HCT116 (cell line): ENCODE measurements at regions not wholly inside any gene's neighbourhood (a gene's known extent, or its start where the extent isn't known, plus 50 kb on each side); places are given as distances from the start of the nearest gene placed in this dataset.

Experiments
- ATAC-seq: fragments of 200-7000 bp; cut with Tn5 transposase; 2 replicates; pipeline ENCODE4 v1.9.1; 2020; ENCODE audit warnings: mild to moderate bottlenecking, moderate library complexity
- BruUV-seq: library from RNA; stranded (reverse); fragments of 400-500 nt; replicated peaks from 2 replicates; lab custom pipeline; 2021; lab: Mats Ljungman, UMichigan
- CTCF ChIA-PET: fragments of 300-600 bp; sonication (Branson Sonifier 250); formaldehyde crosslinking; loops from one replicate; lab custom pipeline; 2021; ENCODE audit warnings: antibody characterized with exemption; lab: Charles Lee
- POLR2A ChIA-PET: fragments of 300-600, 350-600 bp; sonication (Branson Sonifier 250); formaldehyde crosslinking; loops from one replicate; lab custom pipeline; 2021; ENCODE audit warnings: antibody characterized with exemption; lab: Charles Lee
- RAD21 ChIA-PET, 2 experiments: fragments of 300-600 bp; sonication (Branson Sonifier 250); formaldehyde crosslinking; loops; one replicate each; lab custom pipeline; 2023; ENCODE audit warnings: low total read pairs in 2 of 2; ENCODE audit not compliant: uncharacterized antibody in 2 of 2, unreplicated experiment in 2 of 2, low non-redundant PET in 1 of 2; lab: Charles Lee
- DNase-seq: peaks from one replicate; pipeline ENCODE4 v3.0.0-alpha.2; 2010; ENCODE audit warnings: low read depth, low spot score
- H2AFZ ChIP-seq: fragments of 200-600 bp; shearing (Covaris generic), sonication (generic); 2 replicates; pipeline ENCODE4 v1.6.1; 2017; ENCODE audit warnings: low read depth, mixed run types, mixed read lengths, antibody characterized with exemption, low read length; ENCODE audit not compliant: poor library complexity, severe bottlenecking
- H3K27ac ChIP-seq: 2 replicates; pipeline ENCODE4 v1.5.1; 2012; ENCODE audit warnings: low read depth, low read length
- H3K27me3 ChIP-seq: fragments of 200-600 bp; sonication (generic); 2 replicates; pipeline ENCODE4 v1.6.1; 2016; ENCODE audit warnings: mixed run types, low read length, mixed read lengths; ENCODE audit not compliant: insufficient read depth
- H3K36me3 ChIP-seq, 2 experiments: fragments of 200-500 bp in 1 of 2; fragments of 200-600 bp in 1 of 2; sonication (Bioruptor generic) in 1 of 2; sonication (generic) in 1 of 2; 2 replicates each; pipeline versions ENCODE4 v1.5.1 to v1.6.1; 2014 to 2016; ENCODE audit warnings: low read length in 2 of 2, inconsistent platforms in 1 of 2, mixed read lengths in 1 of 2, mixed run types in 1 of 2; ENCODE audit not compliant: insufficient read depth in 2 of 2, control insufficient read depth in 1 of 2
- H3K4me1 ChIP-seq, 2 experiments: fragments of 200-600 bp in 1 of 2; sonication (generic) in 1 of 2; 2 replicates each; pipeline versions ENCODE4 v1.5.1 to v1.6.1; 2012 to 2017; ENCODE audit warnings: low read length in 2 of 2, inconsistent platforms in 1 of 2, mild to moderate bottlenecking in 1 of 2, mixed read lengths in 1 of 2, mixed run types in 1 of 2, moderate library complexity in 1 of 2; ENCODE audit not compliant: insufficient read depth in 2 of 2, control insufficient read depth in 1 of 2
- H3K4me2 ChIP-seq: fragments of 200-600 bp; sonication (generic); 2 replicates; pipeline ENCODE4 v1.6.1; 2017; ENCODE audit warnings: mixed run types, low read length, mixed read lengths
- H3K4me3 ChIP-seq, 2 experiments: fragments of 200-600 bp in 1 of 2; sonication (generic) in 1 of 2; replicated peaks in 1 of 2; 2 replicates each; pipeline ENCODE4 v1.5.1; 2011 to 2016; ENCODE audit warnings: low read length in 2 of 2, control low read depth in 1 of 2, low read depth in 1 of 2, mild to moderate bottlenecking in 1 of 2, mixed read lengths in 1 of 2, mixed run types in 1 of 2
- H3K79me2 ChIP-seq: fragments of 200-600 bp; sonication (generic); 2 replicates; pipeline ENCODE4 v1.6.1; 2017; ENCODE audit warnings: mild to moderate bottlenecking, mixed run types, low read length, moderate library complexity, mixed read lengths; ENCODE audit not compliant: insufficient read depth
- H3K9ac ChIP-seq: fragments of 200-600 bp; sonication (generic); 2 replicates; pipeline ENCODE4 v1.6.1; 2016; ENCODE audit warnings: low read length, mixed read lengths
- H3K9me2 ChIP-seq: fragments of 200-600 bp; sonication (generic), shearing (Covaris generic); 2 replicates; pipeline ENCODE4 v1.6.1; 2017; ENCODE audit warnings: mixed run types, mild to moderate bottlenecking, moderate library complexity; ENCODE audit not compliant: insufficient read depth
- H3K9me3 ChIP-seq, 2 experiments: fragments of 200-500 bp in 1 of 2; fragments of 200-600 bp in 1 of 2; sonication (Bioruptor generic) in 1 of 2; sonication (generic) in 1 of 2; 2 replicates each; pipeline ENCODE4 v1.6.1; 2014 to 2017; ENCODE audit warnings: low read length in 2 of 2, mixed read lengths in 2 of 2, inconsistent platforms in 1 of 2, low read depth in 1 of 2, mild to moderate bottlenecking in 1 of 2, mixed run types in 1 of 2, moderate library complexity in 1 of 2; ENCODE audit not compliant: control insufficient read depth in 1 of 2, insufficient read depth in 1 of 2
- H4K20me1 ChIP-seq: fragments of 200-600 bp; sonication (generic), shearing (Covaris generic); 2 replicates; pipeline ENCODE4 v1.6.1; 2017; ENCODE audit warnings: mixed run types, mild to moderate bottlenecking, moderate library complexity; ENCODE audit not compliant: insufficient read depth
- EGR1 ChIP-seq: IDR thresholded peaks from 2 replicates; pipeline ENCODE4 v1.6.1; 2012; ENCODE audit warnings: low read depth
- EZH2 ChIP-seq: fragments of 200-600 bp; sonication (generic); IDR thresholded peaks from 2 replicates; pipeline ENCODE4 v1.6.1; 2017; ENCODE audit warnings: antibody characterized with exemption, mixed run types
- EZH2phosphoT487 ChIP-seq: fragments of 200-600 bp; IDR thresholded peaks from 2 replicates; pipeline ENCODE4 v1.6.1; 2018; ENCODE audit warnings: antibody characterized with exemption, borderline replicate concordance
- JUND ChIP-seq: IDR thresholded peaks from 2 replicates; pipeline ENCODE4 v1.6.1; 2012
- MAX ChIP-seq: IDR thresholded peaks from 2 replicates; pipeline ENCODE4 v1.6.1; 2012
- POLR2AphosphoS5 ChIP-seq: IDR thresholded peaks from 2 replicates; pipeline ENCODE4 v1.6.1; 2011; ENCODE audit warnings: mild to moderate bottlenecking, low read depth, low read length, moderate library complexity
- RAD21 ChIP-seq: IDR thresholded peaks from 2 replicates; pipeline ENCODE4 v1.6.1; 2012; ENCODE audit warnings: low read depth, mild to moderate bottlenecking
- SRF ChIP-seq: IDR thresholded peaks from 2 replicates; pipeline ENCODE4 v1.6.1; 2012; ENCODE audit warnings: low read depth
- TCF7L2 ChIP-seq: IDR thresholded peaks from 2 replicates; pipeline ENCODE4 v1.7.0; 2011; ENCODE audit warnings: borderline replicate concordance, inconsistent platforms; ENCODE audit not compliant: insufficient read depth, insufficient read length; ENCODE audit errors: extremely low read depth
- ZNF274 ChIP-seq: fragments of 200-500 bp; sonication (Bioruptor generic); IDR thresholded peaks from 2 replicates; pipeline ENCODE4 v1.6.1; 2014; ENCODE audit warnings: mild to moderate bottlenecking, low read depth, low read length, inconsistent platforms
- intact Hi-C: fragments of 100-400 bp; cut with micrococcal nuclease; formaldehyde crosslinking; loops from 2 replicates; pipeline ENCODE4 v1.10.0; 2022
- TF ChIP-seq, protein P1 (sequence below): IDR thresholded peaks from 2 replicates; pipeline ENCODE4 v1.6.1; 2012
- TF ChIP-seq, protein P2 (sequence below): IDR thresholded peaks from 2 replicates; pipeline ENCODE4 v1.6.1; 2012; ENCODE audit warnings: low read depth

GRCh38 chr18:75538727-75539126 lies 111.2 kb upstream of the SMIM21 start (continued):
- TF ChIP-seq EGR1 (no peak), ZNF274 (no peak), SRF (no peak), MAX (no peak), POLR2AphosphoS5 (no peak), EZH2phosphoT487 (no peak), EZH2 (no peak)
- TF ChIP-seq, protein P1, sequence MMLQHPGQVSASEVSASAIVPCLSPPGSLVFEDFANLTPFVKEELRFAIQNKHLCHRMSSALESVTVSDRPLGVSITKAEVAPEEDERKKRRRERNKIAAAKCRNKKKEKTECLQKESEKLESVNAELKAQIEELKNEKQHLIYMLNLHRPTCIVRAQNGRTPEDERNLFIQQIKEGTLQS = no peak

- BruUV-seq = no TSS peak
- ChIA-PET RAD21 (no interaction called here), CTCF (no interaction called here), POLR2A (no interaction called here)
- no peaks in the 10 kb centered on the region for H3K79me2 ChIP-seq
- H4K20me1 ChIP-seq = no peaks in the 10 kb centered on the region
- no peak overlapping the region for H3K9ac ChIP-seq
- TF ChIP-seq RAD21 = no peak
- H2AFZ ChIP-seq = no peak overlapping the region
- H3K4me3 ChIP-seq = no peak overlapping the region
- no peaks in the 10 kb centered on the region for H3K36me3 ChIP-seq
- no peak overlapping the region for H3K27ac ChIP-seq
- H3K27me3 ChIP-seq = no peaks in the 10 kb centered on the region
- DNase-seq (no peak), ATAC-seq (no peak)
- intact Hi-C loops = no loop called here
- H3K9me3 ChIP-seq = no peaks in the 10 kb centered on the region
- no peak overlapping the region for H3K4me2 ChIP-seq
- no peaks in the 10 kb centered on the region for H3K4me1 ChIP-seq
- no peaks in the 10 kb centered on the region for H3K9me2 ChIP-seq
Measured at GRCh38 chr18:75533950-75534349, 106.4 kb upstream of the SMIM21 start.

DNA sequence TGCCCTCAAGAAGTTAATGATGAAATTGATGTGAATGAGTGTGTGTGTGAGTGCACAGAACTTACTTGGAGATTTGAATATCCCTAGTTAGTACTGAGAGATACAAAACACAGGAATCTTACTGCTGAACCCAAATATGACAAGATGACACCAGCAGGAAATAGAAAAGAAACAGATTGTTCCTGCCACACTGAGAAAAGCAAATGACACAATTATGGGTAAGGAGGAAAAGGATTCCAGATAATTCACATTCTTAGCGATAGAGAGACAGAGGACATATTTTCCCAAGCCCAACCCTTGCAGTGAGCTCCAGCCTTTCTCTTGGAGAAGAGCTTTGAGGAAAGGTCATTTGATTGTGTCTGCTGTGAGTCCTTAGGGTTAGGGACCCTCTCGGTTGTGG lies 105.7 kb upstream of the SMIM21 start:
- ChIA-PET CTCF (no interaction called here), RAD21 (no interaction called here), POLR2A (no interaction called here)
- intact Hi-C loops = no loop called here
- no peak overlapping the region for H3K9ac ChIP-seq
- H2AFZ ChIP-seq = no peak overlapping the region
- H3K9me3 ChIP-seq = no peaks in the 10 kb centered on the region
- H3K79me2 ChIP-seq = no peaks in the 10 kb centered on the region
- no peaks in the 10 kb centered on the region for H3K36me3 ChIP-seq
- H3K27me3 ChIP-seq = no peaks in the 10 kb centered on the region
- H3K4me2 ChIP-seq = no peak overlapping the region
- H3K27ac ChIP-seq = no peak overlapping the region
- H3K4me3 ChIP-seq = no peak overlapping the region
- no peaks in the 10 kb centered on the region for H4K20me1 ChIP-seq
- H3K4me1 ChIP-seq = no peaks in the 10 kb centered on the region
- ATAC-seq (no peak), DNase-seq (no peak)
- BruUV-seq = no TSS peak
- no peaks in the 10 kb centered on the region for H3K9me2 ChIP-seq
- TF ChIP-seq MAX = no peak
- TF ChIP-seq, protein P2, sequence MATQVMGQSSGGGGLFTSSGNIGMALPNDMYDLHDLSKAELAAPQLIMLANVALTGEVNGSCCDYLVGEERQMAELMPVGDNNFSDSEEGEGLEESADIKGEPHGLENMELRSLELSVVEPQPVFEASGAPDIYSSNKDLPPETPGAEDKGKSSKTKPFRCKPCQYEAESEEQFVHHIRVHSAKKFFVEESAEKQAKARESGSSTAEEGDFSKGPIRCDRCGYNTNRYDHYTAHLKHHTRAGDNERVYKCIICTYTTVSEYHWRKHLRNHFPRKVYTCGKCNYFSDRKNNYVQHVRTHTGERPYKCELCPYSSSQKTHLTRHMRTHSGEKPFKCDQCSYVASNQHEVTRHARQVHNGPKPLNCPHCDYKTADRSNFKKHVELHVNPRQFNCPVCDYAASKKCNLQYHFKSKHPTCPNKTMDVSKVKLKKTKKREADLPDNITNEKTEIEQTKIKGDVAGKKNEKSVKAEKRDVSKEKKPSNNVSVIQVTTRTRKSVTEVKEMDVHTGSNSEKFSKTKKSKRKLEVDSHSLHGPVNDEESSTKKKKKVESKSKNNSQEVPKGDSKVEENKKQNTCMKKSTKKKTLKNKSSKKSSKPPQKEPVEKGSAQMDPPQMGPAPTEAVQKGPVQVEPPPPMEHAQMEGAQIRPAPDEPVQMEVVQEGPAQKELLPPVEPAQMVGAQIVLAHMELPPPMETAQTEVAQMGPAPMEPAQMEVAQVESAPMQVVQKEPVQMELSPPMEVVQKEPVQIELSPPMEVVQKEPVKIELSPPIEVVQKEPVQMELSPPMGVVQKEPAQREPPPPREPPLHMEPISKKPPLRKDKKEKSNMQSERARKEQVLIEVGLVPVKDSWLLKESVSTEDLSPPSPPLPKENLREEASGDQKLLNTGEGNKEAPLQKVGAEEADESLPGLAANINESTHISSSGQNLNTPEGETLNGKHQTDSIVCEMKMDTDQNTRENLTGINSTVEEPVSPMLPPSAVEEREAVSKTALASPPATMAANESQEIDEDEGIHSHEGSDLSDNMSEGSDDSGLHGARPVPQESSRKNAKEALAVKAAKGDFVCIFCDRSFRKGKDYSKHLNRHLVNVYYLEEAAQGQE = no peak
- no peak for TF ChIP-seq SRF
- TF ChIP-seq, protein P1 = no peak
- TF ChIP-seq EZH2 = no peak
- no peak for TF ChIP-seq TCF7L2
- no peak for TF ChIP-seq JUND
- no peak for TF ChIP-seq ZNF274
